HFFc6 (cell line): ENCODE measurements at regions not wholly inside any gene's neighbourhood (a gene's known extent, or its start where the extent isn't known, plus 50 kb on each side); places are given as distances from the start of the nearest gene placed in this dataset.

Experiments used
- DNase-seq: peaks from one replicate; pipeline ENCODE4 v3.0.0-alpha.2; 2018
- H3K27ac Mint-ChIP-seq: 2 replicates; pipeline ENCODE4 v1.8.0; 2020; ENCODE audit warnings: mild to moderate bottlenecking, mixed read lengths
- H3K27me3 Mint-ChIP-seq: 2 replicates; pipeline ENCODE4 v1.8.0; 2021; ENCODE audit warnings: mild to moderate bottlenecking, moderate library complexity, mixed read lengths; ENCODE audit not compliant: insufficient read depth
- H3K36me3 Mint-ChIP-seq: 2 replicates; pipeline ENCODE4 v1.8.0; 2021; ENCODE audit warnings: low read depth, mixed read lengths
- H3K4me1 Mint-ChIP-seq: 2 replicates; pipeline ENCODE4 v1.8.0; 2020; ENCODE audit warnings: low read depth, mixed read lengths
- H3K4me3 Mint-ChIP-seq: 2 replicates; pipeline ENCODE4 v1.8.0; 2020; ENCODE audit warnings: mild to moderate bottlenecking, moderate library complexity, mixed read lengths
- H3K9me3 Mint-ChIP-seq: 2 replicates; pipeline ENCODE4 v1.8.0; 2020; ENCODE audit warnings: mild to moderate bottlenecking, mixed read lengths
- TF ChIP-seq, protein P1 (sequence below): fragments of 200-600 bp; sonication (generic); IDR thresholded peaks from 2 replicates; pipeline ENCODE4 v1.5.0; 2021; ENCODE audit warnings: antibody characterized with exemption, mild to moderate bottlenecking

DNA sequence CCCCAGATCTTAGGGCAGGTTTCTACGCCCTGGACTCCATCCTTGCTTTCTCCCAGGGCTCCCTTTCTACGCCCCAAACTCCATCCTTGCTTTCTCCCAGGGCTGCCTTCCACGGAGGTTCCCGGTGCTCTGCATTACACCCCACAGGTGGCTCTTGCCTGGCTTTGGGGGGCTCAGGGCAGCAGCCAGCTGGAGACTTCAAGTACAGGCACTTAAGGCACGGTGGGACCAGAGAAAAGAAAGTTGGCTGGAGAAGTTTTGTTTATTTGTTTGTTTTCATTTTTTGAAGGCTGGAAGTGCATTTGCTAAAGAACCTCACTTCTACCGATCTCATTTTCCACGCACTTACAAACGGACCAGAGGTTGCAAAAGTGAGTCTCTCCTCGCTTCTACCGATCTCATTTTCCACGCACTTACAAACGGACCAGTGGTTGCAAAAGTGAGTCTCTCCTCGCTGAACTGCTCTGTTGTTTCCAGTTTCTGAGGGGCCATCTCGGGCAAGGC lies 103.8 kb upstream of the MED13L start:
- H3K9me3 Mint-ChIP-seq: no peaks in the 10 kb centered on the region; the same call in 1 of the 2 replicates
- H3K27ac Mint-ChIP-seq: peak overlapping the region; percentile 95
- peaks cover 80% of the 10 kb centered on the region for H3K4me1 Mint-ChIP-seq
- peaks cover 6% of the 10 kb centered on the region for H3K27me3 Mint-ChIP-seq
- no peaks in the 10 kb centered on the region; the same call in 1 of the 2 replicates for H3K36me3 Mint-ChIP-seq
- TF ChIP-seq, protein P1, sequence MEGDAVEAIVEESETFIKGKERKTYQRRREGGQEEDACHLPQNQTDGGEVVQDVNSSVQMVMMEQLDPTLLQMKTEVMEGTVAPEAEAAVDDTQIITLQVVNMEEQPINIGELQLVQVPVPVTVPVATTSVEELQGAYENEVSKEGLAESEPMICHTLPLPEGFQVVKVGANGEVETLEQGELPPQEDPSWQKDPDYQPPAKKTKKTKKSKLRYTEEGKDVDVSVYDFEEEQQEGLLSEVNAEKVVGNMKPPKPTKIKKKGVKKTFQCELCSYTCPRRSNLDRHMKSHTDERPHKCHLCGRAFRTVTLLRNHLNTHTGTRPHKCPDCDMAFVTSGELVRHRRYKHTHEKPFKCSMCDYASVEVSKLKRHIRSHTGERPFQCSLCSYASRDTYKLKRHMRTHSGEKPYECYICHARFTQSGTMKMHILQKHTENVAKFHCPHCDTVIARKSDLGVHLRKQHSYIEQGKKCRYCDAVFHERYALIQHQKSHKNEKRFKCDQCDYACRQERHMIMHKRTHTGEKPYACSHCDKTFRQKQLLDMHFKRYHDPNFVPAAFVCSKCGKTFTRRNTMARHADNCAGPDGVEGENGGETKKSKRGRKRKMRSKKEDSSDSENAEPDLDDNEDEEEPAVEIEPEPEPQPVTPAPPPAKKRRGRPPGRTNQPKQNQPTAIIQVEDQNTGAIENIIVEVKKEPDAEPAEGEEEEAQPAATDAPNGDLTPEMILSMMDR: no peak
- peak overlapping the region; percentile 79 for H3K4me3 Mint-ChIP-seq
- no peak for DNase-seq

DNA sequence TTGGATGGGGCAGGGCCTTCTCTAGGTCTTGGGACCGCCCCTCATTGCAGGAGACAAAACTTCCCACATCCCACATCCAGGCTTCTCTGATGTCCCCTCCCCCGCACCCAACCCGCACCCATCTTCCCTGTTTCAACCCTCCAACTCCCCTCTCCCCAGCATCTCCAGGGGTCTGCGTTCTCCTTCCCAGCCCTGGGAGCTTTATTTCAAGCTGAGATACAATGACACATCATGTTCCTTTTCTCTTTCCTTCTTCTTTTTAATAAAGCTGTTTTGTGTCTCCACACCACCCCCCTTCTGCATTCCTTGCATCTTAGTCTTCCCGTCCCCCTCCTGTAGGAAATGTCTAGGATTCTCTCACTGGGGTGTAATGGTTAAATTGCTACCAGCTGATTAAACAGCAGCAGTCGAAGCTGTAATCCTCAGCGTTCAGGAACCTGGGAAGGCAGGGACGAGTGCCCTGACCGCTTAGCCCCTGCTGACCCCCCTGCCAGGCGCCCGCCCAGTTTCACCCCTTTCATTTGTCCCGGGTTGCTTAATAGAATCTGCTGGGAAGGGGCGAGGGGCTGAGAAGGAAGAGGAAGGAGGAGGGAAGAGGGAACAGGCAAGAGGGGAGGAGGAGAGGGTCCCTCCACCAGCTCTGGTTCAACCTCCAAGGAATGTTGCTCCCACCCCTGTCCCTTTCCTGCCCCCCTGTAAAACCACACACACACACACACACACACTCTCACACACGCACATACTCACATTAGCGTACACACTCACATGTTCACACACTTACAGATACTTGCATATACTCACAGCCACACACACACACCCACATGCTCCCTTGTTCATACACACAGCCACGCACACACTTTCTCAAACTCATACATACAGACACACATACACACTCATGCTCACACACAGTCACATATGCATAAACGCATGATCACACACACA lies 104.5 kb upstream of the MED13L start:
- no peaks in the 10 kb centered on the region; the same call in 1 of the 2 replicates for H3K9me3 Mint-ChIP-seq
- H3K27ac Mint-ChIP-seq: peak overlapping the region; percentile 95
- peaks cover 76% of the 10 kb centered on the region for H3K4me1 Mint-ChIP-seq
- H3K27me3 Mint-ChIP-seq: peaks cover 6% of the 10 kb centered on the region
- H3K4me3 Mint-ChIP-seq: peak overlapping the region; percentile 79
- no peaks in the 10 kb centered on the region; the same call in 1 of the 2 replicates for H3K36me3 Mint-ChIP-seq
- TF ChIP-seq, protein P1: no peak
- DNase-seq: peak; percentile 97

DNA sequence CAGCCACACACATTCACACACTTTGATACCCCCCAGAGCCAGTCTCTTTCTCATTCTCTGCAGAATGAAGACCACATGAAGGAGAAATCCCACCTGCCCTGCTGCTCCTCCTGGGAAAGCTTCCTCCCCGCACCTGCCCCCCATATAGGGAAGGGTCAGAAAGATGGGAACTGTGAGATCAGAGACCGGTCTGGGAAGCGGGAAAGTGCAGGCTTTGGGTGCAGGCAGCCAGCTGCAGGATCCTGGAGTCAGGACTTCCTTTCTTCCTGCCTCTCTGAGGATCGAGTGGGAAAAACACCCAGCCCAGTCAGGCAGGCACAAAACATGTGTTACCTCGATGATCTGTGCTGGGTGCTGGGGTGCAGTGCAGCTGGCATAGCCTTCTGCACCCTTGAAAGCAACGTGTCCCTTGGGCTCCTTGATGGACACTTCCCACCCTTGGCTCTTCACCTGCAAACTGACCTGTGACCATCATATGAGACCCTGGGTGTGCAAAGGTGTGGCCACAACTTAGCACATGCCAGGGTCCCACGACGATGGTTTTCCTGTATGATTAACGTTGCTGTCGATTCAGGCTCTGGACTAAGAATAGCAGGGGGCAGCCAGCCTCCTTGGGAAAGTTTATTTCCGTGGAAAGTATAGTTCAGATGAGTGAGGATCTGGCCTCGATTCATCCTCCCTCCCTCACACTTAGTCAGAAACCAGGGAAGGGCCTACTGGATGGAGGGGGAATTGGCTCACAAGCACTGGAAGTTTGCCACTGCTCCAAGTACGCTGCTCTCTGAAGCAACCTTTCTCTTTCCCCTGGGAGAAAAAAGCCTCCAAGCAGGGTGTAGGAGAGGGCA lies 105.4 kb upstream of the MED13L start:
- peaks cover 74% of the 10 kb centered on the region for H3K4me1 Mint-ChIP-seq
- TF ChIP-seq, protein P1: peak; percentile 38
- no peaks in the 10 kb centered on the region; the same call in 1 of the 2 replicates for H3K36me3 Mint-ChIP-seq
- H3K9me3 Mint-ChIP-seq: no peaks in the 10 kb centered on the region; the same call in 1 of the 2 replicates
- H3K4me3 Mint-ChIP-seq: peak overlapping the region; percentile 79
- H3K27ac Mint-ChIP-seq: peak overlapping the region; percentile 95
- DNase-seq: peak; percentile 95
- peaks cover 6% of the 10 kb centered on the region for H3K27me3 Mint-ChIP-seq

DNA sequence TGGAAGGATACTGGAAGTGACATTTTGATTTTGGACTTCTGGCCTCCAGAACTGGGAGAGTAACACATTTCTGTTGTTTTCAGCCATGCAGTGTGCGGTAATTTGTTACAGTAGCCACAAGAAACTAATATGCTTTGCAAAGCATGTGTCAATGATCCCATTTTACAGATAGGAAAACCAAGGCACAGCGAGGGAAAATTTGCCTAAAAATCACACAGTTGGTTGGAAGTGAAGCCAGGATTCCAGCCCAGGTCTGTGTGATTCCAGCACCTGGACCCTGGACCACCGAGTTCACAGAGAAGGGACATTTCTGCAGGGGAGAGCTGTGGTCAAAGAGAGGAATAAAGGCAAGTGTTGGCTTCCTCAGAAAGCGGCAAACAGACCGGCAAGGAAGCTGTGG lies 106.7 kb upstream of the MED13L start:
- Mint-ChIP-seq H3K36me3 (peaks cover 5% of the 10 kb centered on the region; the same call in 1 of the 2 replicates), H3K4me1 (peaks cover 84% of the 10 kb centered on the region), H3K27me3 (peaks cover 6% of the 10 kb centered on the region), H3K9me3 (no peaks in the 10 kb centered on the region; the same call in 1 of the 2 replicates), H3K4me3 (peak overlapping the region; percentile 79), H3K27ac (peak overlapping the region; percentile 95)
- TF ChIP-seq, protein P1: no peak
- DNase-seq: no peak
